ENCODE measurements at regions not wholly inside any gene's neighbourhood (a gene's known extent, or its start where the extent isn't known, plus 50 kb on each side); places are given as distances from the start of the nearest gene placed in this dataset.

DNA sequence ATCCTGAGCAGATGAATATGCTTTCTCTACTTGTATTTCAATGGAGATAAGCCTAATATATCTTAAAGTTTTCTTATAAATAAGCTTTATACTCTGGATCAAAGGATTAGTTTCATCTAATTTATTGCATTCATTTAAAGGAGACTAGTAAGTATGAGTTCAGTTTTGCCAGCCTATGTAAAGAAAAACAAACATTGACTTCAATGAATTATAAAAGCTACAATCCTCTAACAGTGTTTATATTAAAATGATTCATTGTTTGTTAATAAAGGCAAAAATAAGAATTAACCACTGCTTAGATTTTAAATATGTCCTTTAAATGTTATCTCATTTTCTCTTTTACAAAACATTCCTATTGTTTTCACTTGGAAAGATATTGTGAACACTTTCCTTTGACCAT lies 566.0 kb downstream of the EPHA4 start:
- TF ChIP-seq PKNOX1 (IDR thresholded peaks at IDR 0.05) = peak; percentile 66
- no peak for TF ChIP-seq FOXK2 (IDR thresholded peaks at IDR 0.05)
- no peak for TF ChIP-seq SP1 (IDR thresholded peaks at IDR 0.05)
- no peak for TF ChIP-seq NFRKB (IDR thresholded peaks at IDR 0.05)
- no peak for TF ChIP-seq TARDBP (IDR thresholded peaks at IDR 0.05)
- no peak for TF ChIP-seq FOXM1 (IDR thresholded peaks at IDR 0.05; ENCODE audit: borderline replicate concordance)
- no peak for TF ChIP-seq HDGF (IDR thresholded peaks at IDR 0.05; ENCODE audit: borderline replicate concordance)

Measured in HEK293T (cell line).